ENCODE measurements at regions not wholly inside any gene's neighbourhood (a gene's known extent, or its start where the extent isn't known, plus 50 kb on each side); places are given as distances from the start of the nearest gene placed in this dataset.

DNA sequence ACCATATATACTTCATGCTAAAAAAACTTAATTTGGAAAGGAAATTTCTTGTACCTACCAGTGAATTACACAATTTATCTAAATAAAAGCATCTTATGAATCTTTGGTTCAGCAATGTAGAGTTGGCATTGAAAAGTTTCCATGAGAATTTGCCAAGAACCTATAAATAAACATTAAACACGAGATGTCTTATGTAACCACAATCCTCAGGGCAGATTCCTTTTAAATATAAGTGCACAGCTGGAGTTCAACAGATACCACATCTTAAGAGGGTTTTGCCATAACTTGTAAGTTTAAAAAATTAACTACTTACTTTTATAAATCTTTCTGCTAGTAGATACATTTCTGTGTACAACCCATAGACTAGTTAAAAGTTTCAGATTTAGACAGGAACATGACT lies 499.3 kb upstream of the ARRDC4 start:
- H3K4me1 ChIP-seq (replicated peaks in 1 of 2; ENCODE audit: control insufficient read depth in 2 of 2, insufficient read depth in 2 of 2, low read length in 2 of 2) = no peaks in the 10 kb centered on the region
- BruUV-seq (replicated peaks) = no TSS peak
- no peak overlapping the region for H3K27ac ChIP-seq (ENCODE audit: extremely low read depth, low read depth, low read length)
- ChIA-PET POLR2A (no interaction called here), CTCF (ENCODE audit: low intra/inter-chr PET ratio) (no interaction called here)
- H3K4me2 ChIP-seq (ENCODE audit: insufficient read depth, low read length) = no peak overlapping the region
- no peaks in the 10 kb centered on the region for H4K20me1 ChIP-seq (replicated peaks; ENCODE audit: control insufficient read depth, insufficient read depth, low read length)
- H3K9ac ChIP-seq (ENCODE audit: insufficient read depth in 1 of 2, low read depth in 2 of 2, low read length in 2 of 2) = no peak overlapping the region
- no peak overlapping the region for H3K4me3 ChIP-seq
- no peaks in the 10 kb centered on the region for H3K36me3 ChIP-seq (ENCODE audit: control insufficient read depth, insufficient read depth, low read length)
- no peaks in the 10 kb centered on the region for H3K9me3 ChIP-seq (replicated peaks; ENCODE audit: control insufficient read depth, insufficient read depth, low read depth, low read length)
- DNase-seq (ENCODE audit: extremely low read depth in 1 of 4, low spot score in 3 of 4) (no peak), FAIRE-seq (no peak), ATAC-seq (no peak)
- no peak overlapping the region for H2AFZ ChIP-seq (ENCODE audit: low read depth, low read length)
- in situ Hi-C loops (cut with MboI) = no loop called here
- 0% methylated on average over 1 of the region's 1 CpG for WGBS (ENCODE audit: insufficient coverage, low coverage, missing lambda C conversion rate)
- no peaks in the 10 kb centered on the region for H3K9me1 ChIP-seq (ENCODE audit: control insufficient read depth, insufficient read depth, low read length)
- no peaks in the 10 kb centered on the region for H3K27me3 ChIP-seq (ENCODE audit: control insufficient read depth in 2 of 2, insufficient read depth in 2 of 2, low read length in 2 of 2)
- intact Hi-C loops (cut with micrococcal nuclease) = no loop called here
- H3K79me2 ChIP-seq (ENCODE audit: control insufficient read depth, insufficient read depth, low read length) = no peaks in the 10 kb centered on the region
- TF ChIP-seq MGA (IDR thresholded peaks at IDR 0.05) (no peak), TEAD2 (tag; IDR thresholded peaks at IDR 0.05) (no peak), ZNF398 (CRISPR knock-in tag; IDR thresholded peaks at IDR 0.05) (no peak), MAX (CRISPR knock-in tag; IDR thresholded peaks at IDR 0.05) (no peak)
- TF ChIP-seq, protein P1, sequence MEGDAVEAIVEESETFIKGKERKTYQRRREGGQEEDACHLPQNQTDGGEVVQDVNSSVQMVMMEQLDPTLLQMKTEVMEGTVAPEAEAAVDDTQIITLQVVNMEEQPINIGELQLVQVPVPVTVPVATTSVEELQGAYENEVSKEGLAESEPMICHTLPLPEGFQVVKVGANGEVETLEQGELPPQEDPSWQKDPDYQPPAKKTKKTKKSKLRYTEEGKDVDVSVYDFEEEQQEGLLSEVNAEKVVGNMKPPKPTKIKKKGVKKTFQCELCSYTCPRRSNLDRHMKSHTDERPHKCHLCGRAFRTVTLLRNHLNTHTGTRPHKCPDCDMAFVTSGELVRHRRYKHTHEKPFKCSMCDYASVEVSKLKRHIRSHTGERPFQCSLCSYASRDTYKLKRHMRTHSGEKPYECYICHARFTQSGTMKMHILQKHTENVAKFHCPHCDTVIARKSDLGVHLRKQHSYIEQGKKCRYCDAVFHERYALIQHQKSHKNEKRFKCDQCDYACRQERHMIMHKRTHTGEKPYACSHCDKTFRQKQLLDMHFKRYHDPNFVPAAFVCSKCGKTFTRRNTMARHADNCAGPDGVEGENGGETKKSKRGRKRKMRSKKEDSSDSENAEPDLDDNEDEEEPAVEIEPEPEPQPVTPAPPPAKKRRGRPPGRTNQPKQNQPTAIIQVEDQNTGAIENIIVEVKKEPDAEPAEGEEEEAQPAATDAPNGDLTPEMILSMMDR (IDR thresholded peaks at IDR 0.05 in 2 of 3, conservative IDR thresholded peaks at IDR 0.05 in 1 of 3; ENCODE audit: insufficient read depth in 2 of 3, low read depth in 1 of 3, low read length in 3 of 3) = no peak

All from K562 (cell line).